GM19193 (cell line): ENCODE measurements at regions not wholly inside any gene's neighbourhood (a gene's known extent, or its start where the extent isn't known, plus 50 kb on each side); places are given as distances from the start of the nearest gene placed in this dataset.

Experiments
- POLR2A ChIP-seq: IDR thresholded peaks from 4 replicates; pipeline ENCODE4 v1.6.1; 2011; ENCODE audit not compliant: insufficient read depth, insufficient read length; ENCODE audit errors: extremely low read depth

- TF ChIP-seq POLR2A, result no peak
These were observed 295.4 kb downstream of the RRAGC start for GRCh38 chr1:38563942-38564735.

- TF ChIP-seq POLR2A, result no peak
These were observed 297.8 kb downstream of the RRAGC start for GRCh38 chr1:38561725-38562124.

GRCh38 chr1:38561110-38561509 lies 298.5 kb downstream of the RRAGC start:
- no peak for TF ChIP-seq POLR2A

- TF ChIP-seq POLR2A, result no peak
These were observed 299.1 kb downstream of the RRAGC start for GRCh38 chr1:38560457-38560856.

GRCh38 chr1:38559446-38560165 lies 300.0 kb downstream of the RRAGC start:
- peak; percentile 44 for TF ChIP-seq POLR2A

- no peak for TF ChIP-seq POLR2A
These were observed 300.8 kb downstream of the RRAGC start for GRCh38 chr1:38558500-38559445.

- no peak for TF ChIP-seq POLR2A
These were observed 301.5 kb downstream of the RRAGC start for GRCh38 chr1:38558055-38558454.

- TF ChIP-seq POLR2A, result no peak
These were observed 304.0 kb downstream of the RRAGC start for GRCh38 chr1:38555594-38555993.

GRCh38 chr1:38555130-38555529 lies 304.4 kb downstream of the RRAGC start:
- no peak for TF ChIP-seq POLR2A

GRCh38 chr1:38551318-38552307 lies 308.0 kb downstream of the RRAGC start:
- TF ChIP-seq POLR2A, result no peak

- TF ChIP-seq POLR2A, result no peak
These were observed 310.4 kb downstream of the RRAGC start for GRCh38 chr1:38549191-38549590.

- no peak for TF ChIP-seq POLR2A
These were observed 312.3 kb downstream of the RRAGC start for GRCh38 chr1:38547321-38547720.

GRCh38 chr1:38546636-38547035 lies 312.9 kb downstream of the RRAGC start:
- no peak for TF ChIP-seq POLR2A

GRCh38 chr1:38541223-38541622 lies 318.3 kb downstream of the RRAGC start:
- TF ChIP-seq POLR2A, result no peak
